Keratinocyte (primary cell): ENCODE measurements at regions not wholly inside any gene's neighbourhood (a gene's known extent, or its start where the extent isn't known, plus 50 kb on each side); places are given as distances from the start of the nearest gene placed in this dataset.

Source experiments
- EZH2 ChIP-seq: IDR thresholded peaks from one replicate; pipeline ENCODE4 v1.6.1; 2012; ENCODE audit warnings: inconsistent platforms, mild to moderate bottlenecking, low read length, moderate library complexity
- TF ChIP-seq, protein P1 (sequence below), 3 experiments: IDR thresholded peaks in 1 of 3; conservative IDR thresholded peaks in 1 of 3; optimal IDR thresholded peaks in 1 of 3; 2 replicates in 2 of 3; 3 replicates in 1 of 3; pipeline versions ENCODE3 to v1.5.1; 2011; ENCODE audit warnings: low read length in 3 of 3, mild to moderate bottlenecking in 3 of 3, moderate library complexity in 2 of 3, control low read depth in 1 of 3, inconsistent platforms in 1 of 3; ENCODE audit not compliant: insufficient read depth in 2 of 3; ENCODE audit errors: extremely low read depth in 1 of 3

DNA sequence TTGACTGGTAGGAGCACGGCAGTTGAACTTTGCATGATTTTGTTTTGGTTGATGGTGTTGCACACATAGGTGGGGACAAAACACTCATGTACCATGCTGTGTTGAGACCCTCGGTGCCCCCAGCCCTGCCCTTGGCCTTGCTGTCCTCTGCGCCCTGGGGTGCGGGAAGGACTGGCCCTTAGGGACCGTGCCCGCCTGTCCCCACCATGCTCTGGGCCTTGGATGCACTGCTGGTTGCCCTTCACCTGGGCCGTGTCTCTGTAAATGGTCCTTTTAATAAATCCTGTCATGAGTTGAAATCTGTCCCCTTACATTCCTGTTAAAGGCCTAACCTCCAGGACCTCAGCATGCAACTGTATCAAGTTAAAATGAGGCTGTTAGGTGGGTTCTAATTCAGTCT, 102.3 kb upstream of the ANO1 start:
- TF ChIP-seq, protein P1, sequence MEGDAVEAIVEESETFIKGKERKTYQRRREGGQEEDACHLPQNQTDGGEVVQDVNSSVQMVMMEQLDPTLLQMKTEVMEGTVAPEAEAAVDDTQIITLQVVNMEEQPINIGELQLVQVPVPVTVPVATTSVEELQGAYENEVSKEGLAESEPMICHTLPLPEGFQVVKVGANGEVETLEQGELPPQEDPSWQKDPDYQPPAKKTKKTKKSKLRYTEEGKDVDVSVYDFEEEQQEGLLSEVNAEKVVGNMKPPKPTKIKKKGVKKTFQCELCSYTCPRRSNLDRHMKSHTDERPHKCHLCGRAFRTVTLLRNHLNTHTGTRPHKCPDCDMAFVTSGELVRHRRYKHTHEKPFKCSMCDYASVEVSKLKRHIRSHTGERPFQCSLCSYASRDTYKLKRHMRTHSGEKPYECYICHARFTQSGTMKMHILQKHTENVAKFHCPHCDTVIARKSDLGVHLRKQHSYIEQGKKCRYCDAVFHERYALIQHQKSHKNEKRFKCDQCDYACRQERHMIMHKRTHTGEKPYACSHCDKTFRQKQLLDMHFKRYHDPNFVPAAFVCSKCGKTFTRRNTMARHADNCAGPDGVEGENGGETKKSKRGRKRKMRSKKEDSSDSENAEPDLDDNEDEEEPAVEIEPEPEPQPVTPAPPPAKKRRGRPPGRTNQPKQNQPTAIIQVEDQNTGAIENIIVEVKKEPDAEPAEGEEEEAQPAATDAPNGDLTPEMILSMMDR (optimal IDR thresholded peaks at IDR 0.05 in 1 of 3, IDR thresholded peaks at IDR 0.05 in 1 of 3, conservative IDR thresholded peaks at IDR 0.05 in 1 of 3; ENCODE audit: extremely low read depth in 1 of 3, insufficient read depth in 2 of 3, low read length in 3 of 3), result no peak
- no peak for TF ChIP-seq EZH2
